Skeletal muscle tissue (tissue), 3 donors: ENCODE measurements at regions not wholly inside any gene's neighbourhood (a gene's known extent, or its start where the extent isn't known, plus 50 kb on each side); places are given as distances from the start of the nearest gene placed in this dataset.

Experiments used
- H3K27ac ChIP-seq: one replicate; pipeline ENCODE4 v1.7.0; 2013; ENCODE audit warnings: mild to moderate bottlenecking, low read depth, low read length, inconsistent platforms
- H3K27me3 ChIP-seq, 3 donors: one replicate each; pipeline ENCODE4 v1.7.0; 2013; ENCODE audit warnings: low read length in 3 of 3; ENCODE audit not compliant: control insufficient read depth in 3 of 3, insufficient read depth in 3 of 3
- H3K36me3 ChIP-seq, 3 donors: one replicate each; pipeline ENCODE4 v1.7.0; 2013; ENCODE audit warnings: low read length in 3 of 3; ENCODE audit not compliant: control insufficient read depth in 3 of 3, insufficient read depth in 3 of 3
- H3K4me1 ChIP-seq, 3 donors: one replicate each; pipeline ENCODE4 v1.7.0; 2013; ENCODE audit warnings: low read length in 3 of 3, mild to moderate bottlenecking in 3 of 3; ENCODE audit not compliant: control insufficient read depth in 3 of 3, insufficient read depth in 3 of 3
- H3K4me3 ChIP-seq, 3 donors: one replicate each; pipeline ENCODE4 v1.7.0; 2013; ENCODE audit warnings: low read length in 3 of 3
- H3K9ac ChIP-seq, 3 donors: one replicate each; pipeline ENCODE4 v1.7.0; 2013; ENCODE audit warnings: low read length in 3 of 3, mild to moderate bottlenecking in 3 of 3, moderate library complexity in 2 of 3, low read depth in 1 of 3
- H3K9me3 ChIP-seq, 3 donors: one replicate each; pipeline ENCODE4 v1.7.0; 2013; ENCODE audit warnings: low read length in 3 of 3; ENCODE audit not compliant: control insufficient read depth in 3 of 3
- donor health status: Osteomylitis.

DNA sequence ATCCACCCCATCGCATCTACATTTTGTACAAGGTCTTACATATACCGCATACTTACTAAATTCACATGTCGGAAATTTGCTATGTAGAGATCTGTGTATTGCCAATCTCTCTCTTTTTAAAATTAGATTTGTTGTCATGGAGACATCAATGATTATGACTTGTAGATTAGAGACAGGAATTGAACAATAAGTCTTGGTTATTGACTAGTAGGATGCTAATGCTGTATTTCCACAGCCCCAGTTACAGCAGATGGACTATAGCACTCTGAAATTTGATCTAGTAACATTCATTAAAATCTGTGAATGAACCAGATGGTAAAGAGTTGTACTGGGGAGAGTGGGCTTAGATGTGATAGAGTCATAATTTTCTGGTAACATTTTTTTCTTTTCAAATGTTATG is 805.7 kb downstream of the SLC4A3 start:
- Histone ChIP-seq H3K27ac (no peak overlapping the region), H3K4me3 (no peak overlapping the region), H3K27me3 (no peaks in the 10 kb centered on the region), H3K36me3 (no peaks in the 10 kb centered on the region), H3K4me1 (no peaks in the 10 kb centered on the region), H3K9ac (no peak overlapping the region), H3K9me3 (no peaks in the 10 kb centered on the region)

DNA sequence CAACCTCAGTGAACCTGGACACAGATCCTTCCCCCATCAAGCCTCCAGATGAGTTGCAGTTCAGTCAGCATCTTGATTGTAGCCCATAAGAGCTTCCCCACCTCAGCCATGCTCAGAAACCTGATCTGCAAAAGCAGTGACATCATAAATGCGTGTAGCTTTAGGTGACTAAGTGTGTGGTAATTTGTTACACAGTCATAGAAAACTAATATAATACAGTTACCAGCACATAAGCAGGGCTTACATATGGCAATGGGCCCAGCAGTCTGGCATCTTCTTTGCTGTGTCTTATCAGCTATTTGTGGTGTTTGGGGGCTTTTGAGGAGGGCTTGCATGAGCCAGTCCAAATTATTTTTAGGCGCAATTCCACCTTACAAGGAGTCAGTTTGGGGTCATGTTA is 807.0 kb downstream of the SLC4A3 start:
- no peaks in the 10 kb centered on the region for H3K9me3 ChIP-seq
- no peaks in the 10 kb centered on the region for H3K4me1 ChIP-seq
- H3K27me3 ChIP-seq: no peaks in the 10 kb centered on the region
- no peaks in the 10 kb centered on the region for H3K36me3 ChIP-seq
- no peak overlapping the region for H3K27ac ChIP-seq
- no peak overlapping the region for H3K9ac ChIP-seq
- H3K4me3 ChIP-seq: no peak overlapping the region

DNA sequence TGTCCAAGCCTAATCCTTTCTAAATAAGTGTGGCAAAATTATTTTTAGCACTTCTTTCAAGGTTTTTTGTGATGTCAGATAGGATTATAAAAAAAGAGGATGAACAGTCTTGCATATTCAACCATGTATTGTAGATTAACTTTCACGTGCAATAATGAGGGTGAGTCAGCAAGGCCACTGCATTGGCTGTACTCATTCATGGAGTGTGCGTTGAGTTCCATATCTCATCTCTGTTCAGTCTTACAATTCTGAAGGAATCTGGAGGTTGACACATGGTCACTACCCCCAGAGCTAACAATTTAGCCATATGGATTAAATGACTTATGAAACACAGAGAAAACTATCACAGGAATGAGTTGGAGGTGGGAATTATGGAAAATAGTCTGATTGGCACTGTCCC is 810.5 kb downstream of the SLC4A3 start:
- no peak overlapping the region for H3K27ac ChIP-seq
- no peak overlapping the region for H3K9ac ChIP-seq
- H3K36me3 ChIP-seq: no peaks in the 10 kb centered on the region
- no peak overlapping the region for H3K4me3 ChIP-seq
- H3K27me3 ChIP-seq: no peaks in the 10 kb centered on the region
- H3K4me1 ChIP-seq: no peaks in the 10 kb centered on the region
- no peaks in the 10 kb centered on the region for H3K9me3 ChIP-seq

DNA sequence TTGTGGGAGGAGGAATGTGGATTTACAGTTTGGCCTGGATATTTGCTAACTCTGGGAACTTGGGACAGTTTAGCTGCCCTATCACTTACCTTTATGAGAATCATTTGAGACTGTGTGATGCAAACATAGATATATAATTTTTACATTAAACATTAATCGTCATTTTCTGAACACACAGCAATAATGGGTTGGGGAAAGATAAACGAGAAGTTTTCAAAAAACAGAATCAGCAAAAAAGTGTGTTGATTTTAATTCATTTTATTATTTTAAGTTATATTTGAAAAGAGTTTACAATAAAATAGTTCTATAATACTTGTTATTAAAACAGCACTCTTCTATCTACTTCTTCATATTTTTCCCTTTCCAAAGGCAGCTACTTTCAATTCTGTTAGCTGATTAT is 813.3 kb downstream of the SLC4A3 start:
- Histone ChIP-seq H3K9ac (no peak overlapping the region), H3K36me3 (no peaks in the 10 kb centered on the region), H3K27ac (no peak overlapping the region), H3K27me3 (no peaks in the 10 kb centered on the region), H3K9me3 (no peaks in the 10 kb centered on the region), H3K4me1 (no peaks in the 10 kb centered on the region), H3K4me3 (no peak overlapping the region)

DNA sequence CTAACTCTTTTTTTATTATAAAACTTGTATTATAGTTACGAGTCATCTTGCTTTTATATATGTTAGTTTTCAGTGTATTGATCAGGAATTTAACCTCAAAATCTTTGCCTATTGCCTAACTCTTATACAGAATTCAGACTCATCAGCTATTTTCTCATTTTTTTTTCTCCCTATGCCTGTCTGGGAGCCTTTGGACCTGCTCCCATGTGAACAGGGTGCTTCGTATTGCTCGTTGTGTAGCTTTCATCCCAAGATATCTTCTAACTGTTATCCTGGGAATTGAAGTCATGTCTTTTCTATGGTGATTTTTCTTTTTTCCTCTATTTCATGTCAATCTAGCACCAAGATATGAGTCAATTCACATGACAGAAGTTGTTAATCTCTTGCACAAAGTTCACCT is 814.0 kb downstream of the SLC4A3 start:
- no peaks in the 10 kb centered on the region for H3K4me1 ChIP-seq
- H3K36me3 ChIP-seq: no peaks in the 10 kb centered on the region
- H3K4me3 ChIP-seq: no peak overlapping the region
- H3K27me3 ChIP-seq: no peaks in the 10 kb centered on the region
- no peaks in the 10 kb centered on the region for H3K9me3 ChIP-seq
- H3K27ac ChIP-seq: no peak overlapping the region
- H3K9ac ChIP-seq: no peak overlapping the region

DNA sequence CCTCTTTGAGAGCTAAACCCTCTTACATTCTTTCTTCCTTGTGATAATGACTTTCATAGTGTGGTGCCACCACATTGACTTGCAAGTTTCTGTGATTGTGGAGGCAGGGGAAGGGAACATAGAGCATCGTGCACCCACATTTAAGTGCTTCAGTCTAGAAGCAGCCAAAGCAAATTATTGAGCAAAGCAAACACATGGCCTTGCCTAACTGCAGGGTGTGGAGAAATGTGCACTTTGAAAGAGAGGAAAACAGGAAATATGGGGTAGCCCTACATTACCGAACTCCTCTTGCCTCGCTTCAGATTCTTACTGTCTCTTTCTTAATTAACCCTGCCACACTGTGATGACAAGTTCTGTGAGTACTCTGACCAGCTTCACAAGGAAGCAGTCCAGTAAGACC is 814.6 kb downstream of the SLC4A3 start:
- Histone ChIP-seq H3K36me3 (no peaks in the 10 kb centered on the region), H3K4me1 (no peaks in the 10 kb centered on the region), H3K4me3 (no peak overlapping the region), H3K9me3 (no peaks in the 10 kb centered on the region), H3K27ac (no peak overlapping the region), H3K27me3 (no peaks in the 10 kb centered on the region), H3K9ac (no peak overlapping the region)

DNA sequence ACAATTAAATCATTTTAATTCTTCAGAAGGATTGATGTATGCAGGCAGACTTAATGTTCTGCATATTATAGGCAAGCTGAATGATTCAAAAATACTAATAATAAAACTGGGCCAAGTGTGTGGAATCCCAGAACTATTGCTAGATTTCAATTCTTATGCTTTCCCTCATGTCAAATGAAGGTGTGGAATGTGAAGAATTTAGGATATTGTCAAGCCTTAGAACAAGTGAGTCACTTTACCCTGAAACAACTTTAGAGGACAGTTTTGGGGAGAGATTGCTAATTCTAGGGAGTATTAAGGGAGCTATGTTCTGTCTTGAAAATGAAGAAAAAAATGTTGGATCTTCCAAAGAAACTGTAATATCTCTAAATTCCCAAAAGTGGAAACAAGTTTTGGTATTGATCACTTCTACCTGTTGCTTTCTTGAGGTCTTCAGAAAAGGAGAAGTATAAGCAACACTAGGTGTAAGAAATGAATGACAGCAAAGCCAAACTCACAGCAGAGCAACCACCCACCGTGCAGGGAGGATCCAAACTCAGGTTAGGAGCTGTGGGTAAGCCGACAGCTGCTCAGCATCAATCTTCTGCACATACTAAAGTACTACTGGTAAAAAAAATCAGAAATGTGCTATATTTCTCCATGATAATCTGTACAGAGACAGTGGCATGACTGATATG is 818.1 kb downstream of the SLC4A3 start:
- H3K36me3 ChIP-seq: no peaks in the 10 kb centered on the region
- H3K9ac ChIP-seq: no peak overlapping the region
- H3K27ac ChIP-seq: no peak overlapping the region
- no peaks in the 10 kb centered on the region for H3K4me1 ChIP-seq
- no peaks in the 10 kb centered on the region for H3K9me3 ChIP-seq
- H3K27me3 ChIP-seq: no peaks in the 10 kb centered on the region
- no peak overlapping the region for H3K4me3 ChIP-seq

DNA sequence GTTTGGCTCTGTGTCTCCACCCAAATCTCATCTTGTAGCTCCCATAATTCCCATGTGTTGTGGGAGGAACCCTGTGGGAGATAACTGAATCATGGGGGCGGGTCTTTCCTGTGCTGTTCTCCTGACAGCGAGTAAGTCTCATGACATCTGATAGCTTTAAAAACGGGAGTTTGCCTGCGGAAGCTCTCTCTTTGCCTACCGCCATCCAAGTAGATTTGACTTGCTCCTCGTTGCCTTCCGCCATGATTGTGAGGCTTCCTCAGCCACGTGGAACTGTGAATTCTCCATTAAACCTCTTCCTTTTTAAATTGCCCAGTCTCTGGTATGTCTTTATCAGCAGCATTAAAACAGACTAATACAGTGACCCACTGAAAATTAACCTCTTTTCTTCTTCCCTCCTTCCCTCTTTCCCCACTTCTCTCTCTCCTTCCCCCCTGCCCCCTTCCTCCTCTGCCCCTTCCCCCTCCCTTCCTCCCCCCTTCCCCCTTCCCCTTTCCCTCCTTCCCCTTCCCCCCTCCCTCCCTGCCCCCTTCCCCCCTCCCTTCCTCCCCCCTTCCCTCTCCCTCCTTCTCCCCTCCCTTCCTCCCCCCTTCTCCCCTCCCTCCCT is 818.8 kb downstream of the SLC4A3 start:
- Histone ChIP-seq H3K27ac (no peak overlapping the region), H3K9me3 (no peaks in the 10 kb centered on the region), H3K4me3 (no peak overlapping the region), H3K27me3 (no peaks in the 10 kb centered on the region), H3K9ac (no peak overlapping the region), H3K36me3 (no peaks in the 10 kb centered on the region), H3K4me1 (no peaks in the 10 kb centered on the region)

DNA sequence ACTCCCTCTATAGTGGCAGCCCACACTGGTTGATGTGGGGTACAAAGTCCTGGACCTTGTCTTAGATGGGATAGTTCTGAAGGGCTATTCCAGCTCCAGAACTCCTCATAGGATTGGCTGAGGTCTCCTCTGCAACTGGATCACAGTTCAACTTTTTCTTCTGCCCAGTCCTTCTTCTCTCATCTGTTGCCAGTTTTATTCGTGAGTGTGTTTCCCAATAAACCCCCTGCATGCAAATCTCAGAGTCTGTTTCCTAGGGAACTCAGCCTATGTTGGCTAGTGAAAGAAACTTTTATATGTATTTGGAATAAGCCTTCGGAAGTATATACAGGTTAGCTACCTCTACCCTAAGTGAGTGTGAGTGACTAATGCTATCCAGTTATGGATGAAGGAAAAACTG is 823.4 kb downstream of the SLC4A3 start:
- Histone ChIP-seq H3K36me3 (no peaks in the 10 kb centered on the region), H3K27ac (no peak overlapping the region), H3K4me3 (no peak overlapping the region), H3K9me3 (no peaks in the 10 kb centered on the region), H3K9ac (no peak overlapping the region), H3K27me3 (peaks cover 0 to 2% (median 0%) of the 10 kb centered on the region in 3 donors), H3K4me1 (no peaks in the 10 kb centered on the region)

DNA sequence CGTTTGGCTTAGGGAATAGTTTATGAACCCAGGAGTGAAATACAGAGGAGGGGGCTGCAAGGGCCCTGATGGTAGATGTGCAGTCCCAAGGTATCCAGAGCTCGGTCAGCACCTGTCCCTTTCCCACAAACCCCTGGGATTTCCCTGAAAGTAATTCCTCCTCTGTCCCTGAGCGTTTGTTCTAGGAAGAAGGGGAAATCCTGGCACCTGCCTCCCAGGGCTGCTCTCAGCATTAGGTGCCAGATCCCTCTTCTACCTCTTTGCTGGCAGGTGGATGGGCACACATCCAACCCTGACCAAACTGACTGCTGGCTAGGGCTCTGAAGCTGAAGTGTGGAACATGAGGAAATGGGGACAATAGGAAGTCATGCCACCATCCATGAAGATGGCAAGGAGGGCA is 824.0 kb downstream of the SLC4A3 start:
- no peak overlapping the region for H3K27ac ChIP-seq
- no peaks in the 10 kb centered on the region for H3K36me3 ChIP-seq
- H3K4me1 ChIP-seq: no peaks in the 10 kb centered on the region
- H3K9me3 ChIP-seq: no peaks in the 10 kb centered on the region
- no peak overlapping the region for H3K9ac ChIP-seq
- H3K27me3 ChIP-seq: peaks cover 0 to 2% (median 0%) of the 10 kb centered on the region in 3 donors
- H3K4me3 ChIP-seq: no peak overlapping the region
